ENCODE measurements at regions not wholly inside any gene's neighbourhood (a gene's known extent, or its start where the extent isn't known, plus 50 kb on each side); places are given as distances from the start of the nearest gene placed in this dataset.

DNA sequence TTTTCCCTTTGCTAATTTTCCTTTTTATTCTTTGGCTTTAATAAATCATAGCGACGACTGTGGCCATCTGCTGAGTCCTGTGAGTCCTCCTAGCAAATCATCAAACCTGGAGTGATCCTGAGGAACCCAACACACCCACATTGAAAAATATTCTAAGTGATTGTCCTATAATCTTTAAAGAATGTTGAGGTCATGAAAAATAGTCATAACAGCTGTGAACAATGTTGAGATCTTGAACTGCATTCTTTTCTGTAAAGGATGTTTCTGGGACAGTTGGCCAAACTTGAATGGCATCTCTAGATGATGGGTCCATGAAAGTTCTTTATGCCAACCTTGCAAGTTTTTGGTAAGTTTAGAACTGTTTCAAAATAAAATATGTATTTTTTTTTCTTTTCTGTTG, 53.2 kb upstream of the ADAM23 start:
- intact Hi-C loops (cut with micrococcal nuclease) (loop anchor here (5.0 kb wide), 2 partner anchors 228 to 377 kb away; partner anchors contain the start of genes FASTKD2 and MDH1B), dilution Hi-C loops (cut with MboI; ENCODE audit: extremely low pct_ligation_motif_present, low sequenced_read_pairs) (no loop called here)
- DNase-seq (ENCODE audit: low read depth, low spot score) (no peak), FAIRE-seq (no peak)
- no peak overlapping the region for H3K9ac ChIP-seq (replicated peaks; ENCODE audit: extremely low read depth, insufficient read depth, low read length)
- H3K4me2 ChIP-seq (ENCODE audit: insufficient read depth, low read length): no peak overlapping the region
- CTCF ChIA-PET: interaction anchor here (1.1 kb wide), 1 partner anchor 121 kb away, joined by 3 read pairs; no protein-coding TSS in a partner anchor
- H4K20me1 ChIP-seq (replicated peaks; ENCODE audit: control insufficient read depth, extremely low read depth, insufficient read depth, low read length): no peaks in the 10 kb centered on the region
- H2AFZ ChIP-seq (ENCODE audit: low read depth, low read length): no peak overlapping the region
- H3K36me3 ChIP-seq (ENCODE audit: control insufficient read depth in 2 of 2, extremely low read depth in 1 of 2, insufficient read depth in 2 of 2, low read length in 2 of 2): no peaks in the 10 kb centered on the region
- H3K79me2 ChIP-seq (ENCODE audit: control insufficient read depth, insufficient read depth, low read length): no peaks in the 10 kb centered on the region
- no peaks in the 10 kb centered on the region for H3K9me3 ChIP-seq (replicated peaks; ENCODE audit: control insufficient read depth, insufficient read depth, low read length)
- TF ChIP-seq, protein P1, sequence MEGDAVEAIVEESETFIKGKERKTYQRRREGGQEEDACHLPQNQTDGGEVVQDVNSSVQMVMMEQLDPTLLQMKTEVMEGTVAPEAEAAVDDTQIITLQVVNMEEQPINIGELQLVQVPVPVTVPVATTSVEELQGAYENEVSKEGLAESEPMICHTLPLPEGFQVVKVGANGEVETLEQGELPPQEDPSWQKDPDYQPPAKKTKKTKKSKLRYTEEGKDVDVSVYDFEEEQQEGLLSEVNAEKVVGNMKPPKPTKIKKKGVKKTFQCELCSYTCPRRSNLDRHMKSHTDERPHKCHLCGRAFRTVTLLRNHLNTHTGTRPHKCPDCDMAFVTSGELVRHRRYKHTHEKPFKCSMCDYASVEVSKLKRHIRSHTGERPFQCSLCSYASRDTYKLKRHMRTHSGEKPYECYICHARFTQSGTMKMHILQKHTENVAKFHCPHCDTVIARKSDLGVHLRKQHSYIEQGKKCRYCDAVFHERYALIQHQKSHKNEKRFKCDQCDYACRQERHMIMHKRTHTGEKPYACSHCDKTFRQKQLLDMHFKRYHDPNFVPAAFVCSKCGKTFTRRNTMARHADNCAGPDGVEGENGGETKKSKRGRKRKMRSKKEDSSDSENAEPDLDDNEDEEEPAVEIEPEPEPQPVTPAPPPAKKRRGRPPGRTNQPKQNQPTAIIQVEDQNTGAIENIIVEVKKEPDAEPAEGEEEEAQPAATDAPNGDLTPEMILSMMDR (IDR thresholded peaks at IDR 0.05; ENCODE audit: extremely low read depth in 1 of 2, insufficient read depth in 1 of 2, low read depth in 1 of 2, low read length in 2 of 2): no peak
- TF ChIP-seq JUN (IDR thresholded peaks at IDR 0.05; ENCODE audit: borderline replicate concordance, insufficient read depth, insufficient read length, low read depth) (no peak), GATA2 (IDR thresholded peaks at IDR 0.05; ENCODE audit: insufficient read depth, insufficient read length, low read depth, low read length) (no peak), EZH2 (IDR thresholded peaks at IDR 0.05; ENCODE audit: borderline replicate concordance, low read depth, low read length, severe bottlenecking) (no peak), FOS (IDR thresholded peaks at IDR 0.05; ENCODE audit: borderline replicate concordance, insufficient read depth, low read length) (no peak), POLR2A (IDR thresholded peaks at IDR 0.05; ENCODE audit: low read depth, low read length) (no peak), MYC (IDR thresholded peaks at IDR 0.05; ENCODE audit: low read depth, low read length) (no peak), POLR2AphosphoS5 (IDR thresholded peaks at IDR 0.05; ENCODE audit: insufficient read depth, low read depth, low read length) (no peak)
- TF ChIP-seq, protein P2, sequence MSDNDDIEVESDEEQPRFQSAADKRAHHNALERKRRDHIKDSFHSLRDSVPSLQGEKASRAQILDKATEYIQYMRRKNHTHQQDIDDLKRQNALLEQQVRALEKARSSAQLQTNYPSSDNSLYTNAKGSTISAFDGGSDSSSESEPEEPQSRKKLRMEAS (IDR thresholded peaks at IDR 0.05; ENCODE audit: insufficient read depth, insufficient read length): no peak
- POLR2A ChIA-PET: no interaction called here
- H3K9me1 ChIP-seq (replicated peaks; ENCODE audit: control insufficient read depth, extremely low read depth, insufficient read depth, low read length): no peaks in the 10 kb centered on the region
- H3K27ac ChIP-seq (ENCODE audit: insufficient read depth, low read depth, low read length): no peak overlapping the region
- H3K27me3 ChIP-seq (ENCODE audit: control insufficient read depth in 2 of 2, insufficient read depth in 2 of 2, low read length in 2 of 2): no peaks in the 10 kb centered on the region
- H3K4me3 ChIP-seq (replicated peaks in 1 of 3; ENCODE audit: insufficient read depth in 1 of 3, low read depth in 1 of 3, low read length in 3 of 3): no peak overlapping the region
- no TSS peak for BruUV-seq (replicated peaks)
- H3K4me1 ChIP-seq (ENCODE audit: control insufficient read depth, extremely low read depth, insufficient read depth, low read length): no peaks in the 10 kb centered on the region

Measured in endothelial cell of umbilical vein (primary cell).